ENCODE measurements at regions not wholly inside any gene's neighbourhood (a gene's known extent, or its start where the extent isn't known, plus 50 kb on each side); places are given as distances from the start of the nearest gene placed in this dataset.

DNA sequence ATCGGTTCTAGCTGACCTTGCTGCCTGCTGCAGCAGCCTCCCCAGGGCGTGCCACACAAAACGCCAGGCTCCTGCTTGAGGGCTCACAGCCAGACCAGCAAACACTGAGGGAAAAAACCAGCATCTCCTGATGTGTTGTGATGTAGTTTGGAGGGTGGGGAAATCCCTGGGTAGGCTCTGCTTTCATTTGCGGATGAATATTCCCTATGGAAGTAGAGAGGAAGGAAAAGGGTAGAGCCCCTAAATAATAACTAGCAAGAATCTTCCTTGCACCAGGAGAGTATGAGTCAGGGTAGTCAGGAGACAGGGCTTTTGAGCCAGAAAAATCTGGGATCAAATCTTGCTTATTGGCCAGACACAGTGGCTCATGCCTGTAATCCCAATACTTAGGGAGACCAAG lies 545.3 kb downstream of the RFC3 start:
- Histone ChIP-seq H3K4me3 (replicated peaks; ENCODE audit: insufficient read depth, low read length) (no peak overlapping the region), H3K27me3 (ENCODE audit: insufficient read depth, poor library complexity, severe bottlenecking) (no peaks in the 10 kb centered on the region), H3K27ac (replicated peaks) (no peak overlapping the region)
- TF ChIP-seq GABPA (IDR thresholded peaks at IDR 0.05; ENCODE audit: low read depth) (no peak), POLR2AphosphoS5 (IDR thresholded peaks at IDR 0.05; ENCODE audit: low read depth) (no peak), SPI1 (IDR thresholded peaks at IDR 0.05; ENCODE audit: borderline replicate concordance, low read depth) (no peak)
- TF ChIP-seq, protein P1, sequence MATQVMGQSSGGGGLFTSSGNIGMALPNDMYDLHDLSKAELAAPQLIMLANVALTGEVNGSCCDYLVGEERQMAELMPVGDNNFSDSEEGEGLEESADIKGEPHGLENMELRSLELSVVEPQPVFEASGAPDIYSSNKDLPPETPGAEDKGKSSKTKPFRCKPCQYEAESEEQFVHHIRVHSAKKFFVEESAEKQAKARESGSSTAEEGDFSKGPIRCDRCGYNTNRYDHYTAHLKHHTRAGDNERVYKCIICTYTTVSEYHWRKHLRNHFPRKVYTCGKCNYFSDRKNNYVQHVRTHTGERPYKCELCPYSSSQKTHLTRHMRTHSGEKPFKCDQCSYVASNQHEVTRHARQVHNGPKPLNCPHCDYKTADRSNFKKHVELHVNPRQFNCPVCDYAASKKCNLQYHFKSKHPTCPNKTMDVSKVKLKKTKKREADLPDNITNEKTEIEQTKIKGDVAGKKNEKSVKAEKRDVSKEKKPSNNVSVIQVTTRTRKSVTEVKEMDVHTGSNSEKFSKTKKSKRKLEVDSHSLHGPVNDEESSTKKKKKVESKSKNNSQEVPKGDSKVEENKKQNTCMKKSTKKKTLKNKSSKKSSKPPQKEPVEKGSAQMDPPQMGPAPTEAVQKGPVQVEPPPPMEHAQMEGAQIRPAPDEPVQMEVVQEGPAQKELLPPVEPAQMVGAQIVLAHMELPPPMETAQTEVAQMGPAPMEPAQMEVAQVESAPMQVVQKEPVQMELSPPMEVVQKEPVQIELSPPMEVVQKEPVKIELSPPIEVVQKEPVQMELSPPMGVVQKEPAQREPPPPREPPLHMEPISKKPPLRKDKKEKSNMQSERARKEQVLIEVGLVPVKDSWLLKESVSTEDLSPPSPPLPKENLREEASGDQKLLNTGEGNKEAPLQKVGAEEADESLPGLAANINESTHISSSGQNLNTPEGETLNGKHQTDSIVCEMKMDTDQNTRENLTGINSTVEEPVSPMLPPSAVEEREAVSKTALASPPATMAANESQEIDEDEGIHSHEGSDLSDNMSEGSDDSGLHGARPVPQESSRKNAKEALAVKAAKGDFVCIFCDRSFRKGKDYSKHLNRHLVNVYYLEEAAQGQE (IDR thresholded peaks at IDR 0.05; ENCODE audit: insufficient replicate concordance, low read depth): no peak
- TF ChIP-seq, protein P2, sequence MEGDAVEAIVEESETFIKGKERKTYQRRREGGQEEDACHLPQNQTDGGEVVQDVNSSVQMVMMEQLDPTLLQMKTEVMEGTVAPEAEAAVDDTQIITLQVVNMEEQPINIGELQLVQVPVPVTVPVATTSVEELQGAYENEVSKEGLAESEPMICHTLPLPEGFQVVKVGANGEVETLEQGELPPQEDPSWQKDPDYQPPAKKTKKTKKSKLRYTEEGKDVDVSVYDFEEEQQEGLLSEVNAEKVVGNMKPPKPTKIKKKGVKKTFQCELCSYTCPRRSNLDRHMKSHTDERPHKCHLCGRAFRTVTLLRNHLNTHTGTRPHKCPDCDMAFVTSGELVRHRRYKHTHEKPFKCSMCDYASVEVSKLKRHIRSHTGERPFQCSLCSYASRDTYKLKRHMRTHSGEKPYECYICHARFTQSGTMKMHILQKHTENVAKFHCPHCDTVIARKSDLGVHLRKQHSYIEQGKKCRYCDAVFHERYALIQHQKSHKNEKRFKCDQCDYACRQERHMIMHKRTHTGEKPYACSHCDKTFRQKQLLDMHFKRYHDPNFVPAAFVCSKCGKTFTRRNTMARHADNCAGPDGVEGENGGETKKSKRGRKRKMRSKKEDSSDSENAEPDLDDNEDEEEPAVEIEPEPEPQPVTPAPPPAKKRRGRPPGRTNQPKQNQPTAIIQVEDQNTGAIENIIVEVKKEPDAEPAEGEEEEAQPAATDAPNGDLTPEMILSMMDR (IDR thresholded peaks at IDR 0.05; ENCODE audit: insufficient read depth, low read length): no peak
- no peak for DNase-seq (ENCODE audit: low read depth in 1 of 2, low spot score in 1 of 2)

DNA sequence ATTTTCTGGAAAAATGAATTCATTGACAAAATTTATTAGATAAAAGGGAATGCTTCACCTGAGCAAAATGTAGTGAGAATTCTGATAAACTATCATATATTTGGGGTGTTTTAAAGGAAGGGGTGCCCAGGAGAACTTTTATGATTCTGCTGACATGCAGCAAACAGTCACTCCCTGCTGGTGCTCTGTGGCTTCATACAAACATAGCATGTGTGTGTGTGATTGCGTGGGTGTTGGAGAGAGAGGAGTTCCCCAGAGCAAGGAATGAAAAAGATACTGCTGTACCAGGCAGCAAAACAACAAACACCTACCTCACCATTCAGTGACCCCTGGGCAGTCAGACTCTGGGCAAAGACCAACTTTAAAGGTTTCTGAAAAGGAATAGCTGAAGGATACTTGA lies 546.7 kb downstream of the RFC3 start:
- no peak overlapping the region for H3K4me3 ChIP-seq (replicated peaks; ENCODE audit: insufficient read depth, low read length)
- no peaks in the 10 kb centered on the region for H3K27me3 ChIP-seq (ENCODE audit: insufficient read depth, poor library complexity, severe bottlenecking)
- no peak for DNase-seq (ENCODE audit: low read depth in 1 of 2, low spot score in 1 of 2)
- TF ChIP-seq POLR2AphosphoS5 (IDR thresholded peaks at IDR 0.05; ENCODE audit: low read depth) (no peak), SPI1 (IDR thresholded peaks at IDR 0.05; ENCODE audit: borderline replicate concordance, low read depth) (no peak), GABPA (IDR thresholded peaks at IDR 0.05; ENCODE audit: low read depth) (no peak)
- TF ChIP-seq, protein P2 (IDR thresholded peaks at IDR 0.05; ENCODE audit: insufficient read depth, low read length): no peak
- TF ChIP-seq, protein P1 (IDR thresholded peaks at IDR 0.05; ENCODE audit: insufficient replicate concordance, low read depth): no peak
- H3K27ac ChIP-seq (replicated peaks): no peak overlapping the region

- DNase-seq (ENCODE audit: low read depth in 1 of 2, low spot score in 1 of 2): no peak
- Histone ChIP-seq H3K27ac (replicated peaks) (no peak overlapping the region), H3K27me3 (ENCODE audit: insufficient read depth, poor library complexity, severe bottlenecking) (no peaks in the 10 kb centered on the region), H3K4me3 (replicated peaks; ENCODE audit: insufficient read depth, low read length) (no peak overlapping the region)
- TF ChIP-seq POLR2AphosphoS5 (IDR thresholded peaks at IDR 0.05; ENCODE audit: low read depth) (no peak), SPI1 (IDR thresholded peaks at IDR 0.05; ENCODE audit: borderline replicate concordance, low read depth) (no peak), GABPA (IDR thresholded peaks at IDR 0.05; ENCODE audit: low read depth) (no peak)
- TF ChIP-seq, protein P1 (IDR thresholded peaks at IDR 0.05; ENCODE audit: insufficient replicate concordance, low read depth): no peak
- TF ChIP-seq, protein P2 (IDR thresholded peaks at IDR 0.05; ENCODE audit: insufficient read depth, low read length): no peak
Measured at GRCh38 chr13:34369931-34370330, 552.0 kb downstream of the RFC3 start.

Measured in HL-60 (cell line).